IPS DF 4.7 (cell line): ENCODE measurements at regions not wholly inside any gene's neighbourhood (a gene's known extent, or its start where the extent isn't known, plus 50 kb on each side); places are given as distances from the start of the nearest gene placed in this dataset.
"Not testable (repeated sequence)": the region's sequence is repeated elsewhere in the genome, so short reads cannot be mapped to it uniquely, and the experiment has no call there.

Experiments used
- DNase-seq: peaks from one replicate; pipeline ENCODE4 v3.0.0-alpha.2; 2013; ENCODE audit warnings: low spot score; ENCODE audit errors: extremely low read depth

- DNase-seq, result no peak
These were observed 56.3 kb upstream of the PRDM9 start for GRCh38 chr5:23451156-23451555.

GRCh38 chr5:23450187-23450586, 57.2 kb upstream of the PRDM9 start:
- no peak for DNase-seq

GRCh38 chr5:23448627-23449026, 58.8 kb upstream of the PRDM9 start:
- DNase-seq, result no peak

- no peak for DNase-seq
These were observed 61.0 kb upstream of the PRDM9 start for GRCh38 chr5:23446424-23446823.

- no peak for DNase-seq
These were observed 61.8 kb upstream of the PRDM9 start for GRCh38 chr5:23445573-23445972.

GRCh38 chr5:23440703-23441102, 66.7 kb upstream of the PRDM9 start:
- DNase-seq, result no peak

- DNase-seq, result no peak
These were observed 70.4 kb upstream of the PRDM9 start for GRCh38 chr5:23437011-23437410.

GRCh38 chr5:23433534-23434315, 73.7 kb upstream of the PRDM9 start:
- no peak for DNase-seq

GRCh38 chr5:23428705-23429104, 78.7 kb upstream of the PRDM9 start:
- DNase-seq, result no peak

GRCh38 chr5:23420214-23420613, 87.2 kb upstream of the PRDM9 start:
- DNase-seq, result not testable (repeated sequence)

- no peak for DNase-seq
These were observed 88.3 kb upstream of the PRDM9 start for GRCh38 chr5:23419115-23419514.

GRCh38 chr5:23412515-23412914, 94.9 kb upstream of the PRDM9 start:
- DNase-seq, result no peak

- no peak for DNase-seq
These were observed 95.4 kb upstream of the PRDM9 start for GRCh38 chr5:23411994-23412393.

GRCh38 chr5:23411200-23411599, 96.2 kb upstream of the PRDM9 start:
- DNase-seq, result no peak

GRCh38 chr5:23410775-23411174, 96.6 kb upstream of the PRDM9 start:
- DNase-seq, result not testable (repeated sequence)

- no peak for DNase-seq
These were observed 101.9 kb upstream of the PRDM9 start for GRCh38 chr5:23405316-23406068.

- DNase-seq, result no peak
These were observed 104.8 kb upstream of the PRDM9 start for GRCh38 chr5:23402585-23402984.

GRCh38 chr5:23400951-23401350, 106.5 kb upstream of the PRDM9 start:
- no peak for DNase-seq

GRCh38 chr5:23396346-23396745, 111.1 kb upstream of the PRDM9 start:
- DNase-seq, result no peak

GRCh38 chr5:23389291-23390101, 117.9 kb upstream of the PRDM9 start:
- DNase-seq, result no peak

GRCh38 chr5:23385036-23385435, 122.4 kb upstream of the PRDM9 start:
- DNase-seq, result no peak

GRCh38 chr5:23372177-23372576, 135.2 kb upstream of the PRDM9 start:
- no peak for DNase-seq
